ENCODE measurements at regions not wholly inside any gene's neighbourhood (a gene's known extent, or its start where the extent isn't known, plus 50 kb on each side); places are given as distances from the start of the nearest gene placed in this dataset.

GRCh38 chr13:28548468-28548867, 53.5 kb upstream of the FLT1 start:
- no peak for DNase-seq (ENCODE audit: extremely low read depth, low read depth, low spot score)

GRCh38 chr13:28545583-28546333, 50.8 kb upstream of the FLT1 start:
- DNase-seq (ENCODE audit: extremely low read depth, low read depth, low spot score) = no peak

Measured in glomerular endothelial cell (primary cell).